NCI-H2171 treated with DMSO at 0.1 percent for 48 hours (cell line): ENCODE measurements at regions not wholly inside any gene's neighbourhood (a gene's known extent, or its start where the extent isn't known, plus 50 kb on each side); places are given as distances from the start of the nearest gene placed in this dataset.
A peak's percentile ranks its signal among the peaks of the same experiment; 100 is the strongest.
"Not testable (repeated sequence)": the region's sequence is repeated elsewhere in the genome, so short reads cannot be mapped to it uniquely, and the experiment has no call there.

Source experiments
- DNase-seq: peaks from one replicate; lab custom pipeline; 2025; lab: John Stamatoyannopoulos, UW

- no peak for DNase-seq
Measured at GRCh38 chr14:25551674-25552073, 501.7 kb upstream of the STXBP6 start.

DNA sequence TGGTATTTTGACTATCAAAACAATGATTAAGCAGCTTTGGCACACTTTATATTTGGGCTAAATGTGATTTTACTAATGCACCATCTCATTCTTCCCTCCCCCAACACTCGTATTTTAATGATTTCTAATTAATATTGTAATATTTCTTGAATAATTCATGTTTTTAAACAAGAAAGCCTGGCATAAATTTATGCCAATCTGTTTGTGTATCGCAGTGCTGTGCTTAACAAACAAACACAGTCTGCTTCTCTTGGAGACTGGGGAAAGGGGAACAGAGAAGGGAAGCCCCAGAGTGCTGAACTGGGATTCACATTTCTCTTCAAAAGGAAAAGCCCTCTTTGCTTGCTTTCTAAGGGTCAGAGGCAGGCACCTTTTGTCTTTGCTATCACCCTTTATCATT, 496.9 kb upstream of the STXBP6 start:
- no peak for DNase-seq

- DNase-seq = peak; percentile 19
Measured at GRCh38 chr14:25537846-25538455, 488.0 kb upstream of the STXBP6 start.

DNA sequence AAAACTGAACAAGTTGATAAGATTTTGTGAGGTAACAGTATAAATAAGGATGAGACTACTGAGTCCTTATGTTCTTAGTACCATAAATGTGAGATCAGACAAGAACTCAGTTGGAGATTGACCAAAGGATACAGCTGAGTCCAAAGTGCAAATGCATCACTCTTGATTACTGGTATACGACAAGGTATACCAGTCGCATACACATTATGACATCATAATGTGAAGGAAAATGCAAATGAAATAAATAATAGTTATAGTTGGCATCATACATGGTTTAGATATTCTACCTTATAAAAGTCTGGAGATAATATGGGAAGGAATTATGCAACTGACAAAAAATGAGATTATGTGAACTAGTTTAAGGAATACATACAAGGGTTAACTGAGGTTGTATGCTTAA, 476.3 kb upstream of the STXBP6 start:
- DNase-seq = no peak

DNA sequence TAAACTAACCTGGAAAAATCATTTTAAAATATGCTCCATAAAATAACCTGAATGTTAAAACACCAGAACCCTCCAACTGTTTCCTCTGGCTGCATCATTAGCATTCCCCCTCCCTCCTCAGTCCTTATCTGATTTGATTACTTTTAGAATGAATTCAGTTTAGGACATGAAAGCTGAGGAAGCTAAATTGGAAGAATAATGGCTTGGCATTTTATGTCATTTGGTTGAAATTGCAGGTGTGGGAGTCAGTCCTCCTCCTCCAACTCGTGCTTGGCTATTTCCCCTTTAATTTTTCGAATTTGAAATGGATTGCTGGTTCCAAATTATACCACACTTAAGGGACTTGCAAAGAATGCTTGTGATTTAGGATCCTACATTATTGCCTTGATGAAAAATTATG, 473.0 kb upstream of the STXBP6 start:
- DNase-seq = no peak

DNA sequence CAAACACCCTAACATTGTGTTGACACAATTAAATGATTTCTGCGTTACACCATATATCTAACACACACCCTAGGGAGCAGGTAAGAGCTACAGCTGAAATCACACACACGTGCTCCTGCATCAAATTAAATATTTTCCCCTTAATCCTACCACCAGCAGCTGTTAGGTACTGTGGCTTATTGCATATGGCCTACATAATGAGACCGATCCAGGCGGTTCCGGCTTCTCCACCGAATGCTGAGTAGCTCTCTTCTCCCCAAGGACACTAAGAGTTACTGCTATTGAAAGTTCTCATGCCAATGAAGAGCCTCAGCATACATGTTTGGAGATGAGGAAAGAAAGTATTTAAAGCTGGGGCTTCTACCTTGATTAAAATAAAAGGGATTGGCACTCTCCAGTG, 472.2 kb upstream of the STXBP6 start:
- DNase-seq = no peak

DNA sequence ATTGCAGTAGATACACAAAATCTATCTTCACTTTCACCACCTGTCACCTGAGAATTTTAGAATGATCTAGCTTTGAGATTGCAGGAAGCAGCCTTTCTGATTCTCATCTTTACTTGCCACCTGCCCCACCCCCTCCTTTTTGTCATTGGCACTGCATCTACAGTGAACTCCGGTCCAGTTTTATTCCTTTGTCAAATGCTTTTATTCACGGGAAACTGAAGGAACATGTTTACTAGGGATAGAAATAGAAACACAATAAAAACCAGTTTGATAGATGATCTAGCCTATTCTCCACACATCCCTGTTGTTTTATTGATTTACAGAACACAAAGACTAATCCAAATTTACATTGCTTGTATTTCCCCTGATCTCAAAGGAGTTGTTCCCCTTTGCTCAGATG, 471.7 kb upstream of the STXBP6 start:
- DNase-seq = no peak

- no peak for DNase-seq
Measured at GRCh38 chr14:25520821-25521220, 470.9 kb upstream of the STXBP6 start.

- DNase-seq = no peak
Measured at GRCh38 chr14:25518364-25518763, 468.4 kb upstream of the STXBP6 start.

DNA sequence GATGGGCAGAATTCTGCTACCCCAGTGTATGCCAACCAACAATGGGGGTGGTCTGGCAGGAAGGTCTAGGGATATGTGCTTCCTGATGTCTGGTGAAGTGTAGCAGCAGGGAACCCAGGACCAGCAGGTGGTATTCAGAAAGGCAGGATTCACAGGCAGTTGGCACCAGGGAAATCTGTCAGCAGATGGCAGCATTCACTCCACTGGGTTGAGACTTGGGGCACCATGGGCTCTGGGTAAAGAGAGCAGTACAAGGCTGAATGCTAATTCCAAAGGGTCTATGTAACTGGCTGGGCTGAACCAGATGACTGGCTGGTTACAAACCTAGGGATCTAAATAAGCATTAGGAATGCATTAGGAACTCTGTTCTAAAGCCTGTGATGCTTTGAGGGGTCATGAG, 466.9 kb upstream of the STXBP6 start:
- no peak for DNase-seq

- no peak for DNase-seq
Measured at GRCh38 chr14:25508845-25509244, 458.9 kb upstream of the STXBP6 start.

DNA sequence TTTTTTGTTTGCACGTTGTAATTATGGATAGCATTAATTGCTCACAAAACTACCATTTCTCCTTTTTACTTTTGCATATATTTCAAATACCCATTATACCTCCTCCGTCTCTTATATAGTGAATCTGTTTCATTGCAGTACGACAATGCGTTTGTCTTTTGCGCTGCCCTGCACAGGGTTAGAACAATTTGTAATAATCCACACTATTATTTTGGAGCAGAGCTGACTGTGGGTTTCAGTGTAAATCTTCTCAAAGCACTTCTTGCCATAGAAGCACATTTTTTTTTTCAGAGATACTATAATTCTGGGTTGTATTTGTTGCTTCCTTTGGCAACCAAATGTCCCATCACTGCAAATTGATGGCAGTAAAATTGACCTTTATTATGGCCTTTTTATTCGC, 451.8 kb upstream of the STXBP6 start:
- no peak for DNase-seq

DNA sequence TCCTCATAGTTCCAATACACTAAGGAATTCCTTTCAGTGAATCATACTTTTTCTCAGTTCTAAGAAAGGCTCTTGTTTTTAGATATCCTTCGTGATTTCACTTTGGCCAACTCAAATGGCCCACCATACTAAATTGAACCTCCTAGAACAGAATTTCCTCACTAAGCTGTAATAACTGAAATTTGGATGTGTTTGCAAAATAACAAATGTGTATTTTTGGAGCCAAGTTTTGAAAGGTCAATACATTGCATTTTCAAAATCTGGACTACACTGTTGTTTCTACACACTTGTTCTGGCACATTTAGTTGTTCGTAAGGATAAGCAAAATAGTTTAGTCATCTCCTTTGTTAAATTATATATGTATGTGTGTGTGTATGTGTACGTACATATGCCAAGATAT, 439.0 kb upstream of the STXBP6 start:
- no peak for DNase-seq

GRCh38 chr14:25485381-25485780, 435.4 kb upstream of the STXBP6 start:
- DNase-seq = no peak

GRCh38 chr14:25484906-25485305, 435.0 kb upstream of the STXBP6 start:
- DNase-seq = no peak

DNA sequence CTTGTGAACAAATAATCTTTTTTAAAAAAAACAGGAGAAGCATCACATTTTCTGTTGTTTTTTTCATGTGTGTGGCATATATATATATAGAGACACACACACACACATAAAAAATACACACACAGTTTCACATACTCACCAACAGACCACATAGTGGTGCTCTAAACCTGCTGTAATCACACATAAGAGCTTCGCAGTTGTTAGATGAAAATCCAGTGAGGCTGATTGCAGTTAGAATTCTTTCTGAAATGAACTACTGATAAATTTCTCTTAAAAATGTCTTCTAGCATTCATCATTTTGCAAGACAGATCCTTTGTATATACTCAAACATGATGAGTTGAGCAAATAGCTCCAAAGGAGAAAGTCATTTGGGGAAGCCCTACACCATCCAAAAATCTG, 434.3 kb upstream of the STXBP6 start:
- no peak for DNase-seq

GRCh38 chr14:25477316-25478098, 427.6 kb upstream of the STXBP6 start:
- DNase-seq = no peak

- DNase-seq = no peak
Measured at GRCh38 chr14:25472700-25473099, 422.8 kb upstream of the STXBP6 start.

DNA sequence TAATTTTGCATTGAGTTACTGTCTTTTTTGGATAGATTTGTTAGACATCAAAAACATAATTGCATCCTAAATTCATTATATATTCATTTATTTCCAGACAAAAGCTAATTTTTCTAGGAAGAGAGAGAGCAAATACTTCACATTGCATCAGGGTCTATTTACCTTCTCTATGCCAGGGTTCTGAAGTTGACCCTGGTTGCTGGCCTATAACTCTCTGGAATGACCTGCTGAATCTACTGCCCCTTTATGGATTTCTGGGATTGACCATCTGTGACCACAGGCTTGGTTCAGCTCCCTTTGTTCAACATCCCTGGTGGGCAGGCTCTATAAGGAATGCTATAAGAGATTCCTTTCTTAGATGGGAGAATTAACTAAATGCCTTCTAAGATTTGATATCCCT, 414.8 kb upstream of the STXBP6 start:
- DNase-seq = no peak

- no peak for DNase-seq
Measured at GRCh38 chr14:25464078-25464477, 414.1 kb upstream of the STXBP6 start.

DNA sequence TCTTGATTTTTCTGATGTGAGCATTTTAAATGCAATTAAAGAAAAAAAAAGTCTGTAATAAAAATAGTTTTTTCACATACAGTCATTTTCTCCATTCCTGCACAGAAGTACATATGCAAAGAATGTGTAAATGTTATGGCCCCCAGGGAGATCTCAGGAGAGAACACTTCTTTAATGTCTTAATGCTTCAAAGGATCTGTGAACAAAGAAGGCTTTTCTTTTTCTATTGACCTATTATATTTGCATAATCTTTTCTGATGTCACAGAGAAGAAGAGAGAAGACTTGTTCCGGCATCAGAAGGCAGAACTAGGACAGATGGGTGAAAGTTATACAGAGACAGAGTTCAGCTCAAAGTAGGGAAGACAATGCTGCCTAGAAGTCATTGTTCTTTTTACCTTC, 413.5 kb upstream of the STXBP6 start:
- DNase-seq = no peak

DNA sequence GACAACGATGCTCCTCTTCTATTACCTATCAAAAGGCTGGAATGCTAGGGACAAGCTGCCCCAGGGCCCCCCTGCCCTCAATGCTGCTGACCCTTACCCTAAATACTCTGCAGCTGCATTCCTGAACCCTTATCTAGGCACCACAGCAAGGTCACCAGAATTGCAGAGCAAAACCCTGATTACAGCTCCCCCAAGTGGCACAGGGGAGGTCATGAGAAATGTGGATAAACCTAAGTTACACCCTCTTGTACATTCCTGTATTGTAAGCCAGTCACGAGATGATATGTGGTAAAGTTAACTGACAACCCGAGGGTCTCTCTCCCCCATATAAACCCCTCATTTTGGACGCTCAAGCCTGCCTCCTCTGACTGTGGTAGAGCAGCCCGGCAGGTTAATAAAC, 411.8 kb upstream of the STXBP6 start:
- DNase-seq = no peak

DNA sequence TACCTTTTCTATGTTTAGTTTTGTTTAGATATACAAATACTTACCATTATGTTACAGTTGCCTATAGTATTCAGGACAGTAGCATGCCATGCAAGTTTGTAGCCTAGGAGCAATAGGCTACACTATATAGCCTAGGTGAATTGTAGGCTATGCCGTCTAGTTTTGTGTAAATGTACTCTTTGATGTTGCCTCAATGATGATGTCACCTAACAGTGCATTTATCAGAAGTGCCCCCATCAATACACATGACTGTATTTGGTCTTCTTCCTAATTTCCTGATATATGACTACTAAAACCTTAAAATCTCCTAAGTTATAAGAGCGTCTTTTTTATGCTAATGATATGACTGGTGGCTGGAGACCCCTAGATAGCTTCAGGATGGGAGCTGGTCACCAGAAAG, 394.4 kb upstream of the STXBP6 start:
- no peak for DNase-seq

GRCh38 chr14:25440382-25440781, 390.4 kb upstream of the STXBP6 start:
- DNase-seq = not testable (repeated sequence)
